ENCODE measurements at regions not wholly inside any gene's neighbourhood (a gene's known extent, or its start where the extent isn't known, plus 50 kb on each side); places are given as distances from the start of the nearest gene placed in this dataset.

DNA sequence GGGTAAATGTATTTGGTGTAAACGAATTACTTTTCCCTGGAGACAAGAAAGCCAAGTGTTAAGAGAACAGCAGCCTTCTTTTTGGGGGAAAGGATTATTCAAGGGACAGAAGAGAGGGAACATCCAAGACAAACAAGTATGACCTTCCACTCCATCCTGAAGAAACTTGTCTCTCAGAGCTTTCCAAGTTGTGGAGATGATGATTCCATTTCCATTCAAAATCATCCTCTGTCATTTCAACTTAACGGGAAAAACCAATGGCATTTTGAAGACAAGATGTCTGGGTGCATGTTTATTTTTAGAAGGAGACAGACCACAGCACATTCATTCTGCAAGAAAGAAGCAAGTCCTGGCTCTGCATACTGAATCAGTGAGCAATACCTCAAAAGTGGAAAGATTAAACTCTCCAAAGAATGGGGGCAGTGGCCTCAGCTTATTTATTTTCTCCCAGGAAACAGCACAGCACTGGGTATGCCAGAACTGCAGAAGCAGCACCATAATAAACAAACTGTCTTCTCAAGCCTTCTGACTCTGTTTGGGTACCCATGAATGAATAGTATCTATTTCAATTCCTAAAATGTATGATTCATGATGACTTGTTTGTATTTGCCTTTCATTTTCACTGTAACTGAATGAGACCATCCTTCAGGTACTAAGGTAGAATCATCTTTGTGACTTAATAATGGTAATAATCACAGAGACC is 541.0 kb downstream of the RFC3 start:
- no peak overlapping the region for H3K4me3 ChIP-seq
- no peak for DNase-seq (ENCODE audit: low spot score)
- TF ChIP-seq, protein P1, sequence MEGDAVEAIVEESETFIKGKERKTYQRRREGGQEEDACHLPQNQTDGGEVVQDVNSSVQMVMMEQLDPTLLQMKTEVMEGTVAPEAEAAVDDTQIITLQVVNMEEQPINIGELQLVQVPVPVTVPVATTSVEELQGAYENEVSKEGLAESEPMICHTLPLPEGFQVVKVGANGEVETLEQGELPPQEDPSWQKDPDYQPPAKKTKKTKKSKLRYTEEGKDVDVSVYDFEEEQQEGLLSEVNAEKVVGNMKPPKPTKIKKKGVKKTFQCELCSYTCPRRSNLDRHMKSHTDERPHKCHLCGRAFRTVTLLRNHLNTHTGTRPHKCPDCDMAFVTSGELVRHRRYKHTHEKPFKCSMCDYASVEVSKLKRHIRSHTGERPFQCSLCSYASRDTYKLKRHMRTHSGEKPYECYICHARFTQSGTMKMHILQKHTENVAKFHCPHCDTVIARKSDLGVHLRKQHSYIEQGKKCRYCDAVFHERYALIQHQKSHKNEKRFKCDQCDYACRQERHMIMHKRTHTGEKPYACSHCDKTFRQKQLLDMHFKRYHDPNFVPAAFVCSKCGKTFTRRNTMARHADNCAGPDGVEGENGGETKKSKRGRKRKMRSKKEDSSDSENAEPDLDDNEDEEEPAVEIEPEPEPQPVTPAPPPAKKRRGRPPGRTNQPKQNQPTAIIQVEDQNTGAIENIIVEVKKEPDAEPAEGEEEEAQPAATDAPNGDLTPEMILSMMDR (IDR thresholded peaks at IDR 0.05): no peak
- peak overlapping the region in 1 of 2 donors; percentile 44 for H3K27ac ChIP-seq

DNA sequence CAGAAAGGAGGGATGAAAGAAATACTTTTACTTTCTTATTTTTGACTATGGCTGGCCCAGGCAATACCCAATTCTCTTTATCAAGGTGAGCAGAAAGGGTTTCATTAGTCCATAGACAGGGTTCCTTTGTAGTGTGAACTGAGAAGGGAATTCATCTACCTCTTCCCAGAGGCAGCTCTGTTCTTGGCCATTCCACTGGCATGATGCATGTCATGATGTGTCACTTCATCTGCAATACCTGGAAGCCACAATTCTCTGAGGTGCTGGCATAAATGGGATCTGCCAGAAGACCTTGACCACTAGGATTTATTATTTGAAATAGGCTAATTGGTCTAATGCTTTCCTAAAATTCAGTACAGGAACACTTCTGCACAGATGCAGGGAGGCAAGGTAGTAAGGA is 542.8 kb downstream of the RFC3 start:
- no peak overlapping the region for H3K27ac ChIP-seq
- TF ChIP-seq, protein P1 (IDR thresholded peaks at IDR 0.05): no peak
- DNase-seq (ENCODE audit: low spot score): no peak
- H3K4me3 ChIP-seq: no peak overlapping the region

DNA sequence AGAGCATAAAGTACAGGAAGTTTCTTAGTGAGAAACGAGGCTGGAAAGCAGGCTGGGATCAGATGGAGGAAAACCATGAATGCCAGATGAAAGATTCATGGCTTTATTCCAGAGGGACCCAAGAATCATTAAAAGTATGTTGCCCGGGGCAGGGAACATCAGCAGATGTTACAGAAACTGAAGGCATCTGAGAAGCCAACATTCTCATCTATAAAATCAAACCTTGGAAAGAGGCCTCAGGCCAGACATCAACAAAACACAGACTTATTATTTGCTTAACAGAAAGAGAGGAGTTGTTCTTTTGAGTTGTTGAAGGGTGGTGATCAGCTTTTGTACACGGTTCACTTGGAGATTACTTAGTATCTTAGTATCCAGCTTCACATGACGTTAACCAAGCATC is 543.6 kb downstream of the RFC3 start:
- TF ChIP-seq, protein P1 (IDR thresholded peaks at IDR 0.05): no peak
- no peak overlapping the region for H3K4me3 ChIP-seq
- H3K27ac ChIP-seq: no peak overlapping the region
- DNase-seq (ENCODE audit: low spot score): no peak

DNA sequence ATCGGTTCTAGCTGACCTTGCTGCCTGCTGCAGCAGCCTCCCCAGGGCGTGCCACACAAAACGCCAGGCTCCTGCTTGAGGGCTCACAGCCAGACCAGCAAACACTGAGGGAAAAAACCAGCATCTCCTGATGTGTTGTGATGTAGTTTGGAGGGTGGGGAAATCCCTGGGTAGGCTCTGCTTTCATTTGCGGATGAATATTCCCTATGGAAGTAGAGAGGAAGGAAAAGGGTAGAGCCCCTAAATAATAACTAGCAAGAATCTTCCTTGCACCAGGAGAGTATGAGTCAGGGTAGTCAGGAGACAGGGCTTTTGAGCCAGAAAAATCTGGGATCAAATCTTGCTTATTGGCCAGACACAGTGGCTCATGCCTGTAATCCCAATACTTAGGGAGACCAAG is 545.3 kb downstream of the RFC3 start:
- TF ChIP-seq, protein P1 (IDR thresholded peaks at IDR 0.05): no peak
- no peak overlapping the region for H3K27ac ChIP-seq
- DNase-seq (ENCODE audit: low spot score): no peak
- H3K4me3 ChIP-seq: no peak overlapping the region

DNA sequence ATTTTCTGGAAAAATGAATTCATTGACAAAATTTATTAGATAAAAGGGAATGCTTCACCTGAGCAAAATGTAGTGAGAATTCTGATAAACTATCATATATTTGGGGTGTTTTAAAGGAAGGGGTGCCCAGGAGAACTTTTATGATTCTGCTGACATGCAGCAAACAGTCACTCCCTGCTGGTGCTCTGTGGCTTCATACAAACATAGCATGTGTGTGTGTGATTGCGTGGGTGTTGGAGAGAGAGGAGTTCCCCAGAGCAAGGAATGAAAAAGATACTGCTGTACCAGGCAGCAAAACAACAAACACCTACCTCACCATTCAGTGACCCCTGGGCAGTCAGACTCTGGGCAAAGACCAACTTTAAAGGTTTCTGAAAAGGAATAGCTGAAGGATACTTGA is 546.7 kb downstream of the RFC3 start:
- TF ChIP-seq, protein P1 (IDR thresholded peaks at IDR 0.05): no peak
- Histone ChIP-seq H3K27ac (no peak overlapping the region), H3K4me3 (no peak overlapping the region)
- DNase-seq (ENCODE audit: low spot score): no peak

DNA sequence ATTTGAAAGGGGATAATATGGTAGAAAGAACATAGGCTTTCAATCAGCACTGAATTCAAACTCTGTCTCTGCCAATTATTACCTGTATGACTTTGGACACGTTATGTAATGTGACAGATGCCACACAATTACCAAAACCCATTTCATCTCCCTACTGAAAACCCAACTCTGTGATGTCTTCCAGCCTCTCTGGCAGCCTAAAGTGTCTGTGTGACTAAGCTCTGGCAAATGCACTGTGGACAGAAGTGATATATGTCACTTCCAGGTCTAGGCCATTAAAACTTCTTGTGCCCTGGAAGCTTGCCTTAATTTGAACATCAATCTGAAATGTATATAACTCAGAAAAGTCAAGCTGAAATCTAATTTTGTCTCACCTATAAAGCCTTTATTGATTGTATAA is 552.0 kb downstream of the RFC3 start:
- TF ChIP-seq, protein P1 (IDR thresholded peaks at IDR 0.05): no peak
- no peak overlapping the region for H3K27ac ChIP-seq
- DNase-seq (ENCODE audit: low spot score): no peak
- no peak overlapping the region for H3K4me3 ChIP-seq

DNA sequence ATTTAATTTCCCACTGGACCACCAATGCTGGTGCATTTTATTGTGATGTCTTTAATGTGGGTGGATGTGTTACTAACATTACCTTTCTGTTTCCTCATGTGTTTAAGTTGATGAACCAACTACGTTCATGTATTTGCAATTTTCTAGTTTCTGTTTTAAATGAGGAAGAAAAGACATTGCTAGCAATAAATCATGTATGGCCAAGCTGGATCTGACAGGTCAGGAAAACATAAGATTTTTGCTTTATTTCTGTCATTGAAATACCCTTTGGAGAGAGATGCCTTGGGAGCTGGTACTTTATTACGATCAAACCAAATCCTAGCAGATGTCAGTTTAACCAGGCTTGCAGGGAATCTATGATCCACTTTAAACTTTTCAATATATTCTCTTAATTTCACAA is 553.2 kb downstream of the RFC3 start:
- TF ChIP-seq, protein P1 (IDR thresholded peaks at IDR 0.05): no peak
- DNase-seq (ENCODE audit: low spot score): no peak
- no peak overlapping the region for H3K27ac ChIP-seq
- H3K4me3 ChIP-seq: no peak overlapping the region

Data from coronary artery (tissue), 2 donors.